GM12878 (cell line): ENCODE measurements at regions not wholly inside any gene's neighbourhood (a gene's known extent, or its start where the extent isn't known, plus 50 kb on each side); places are given as distances from the start of the nearest gene placed in this dataset.

Source experiments
- CHD2 ChIP-seq: IDR thresholded peaks from 2 replicates; pipeline ENCODE4 v1.6.1; 2011; ENCODE audit warnings: low read depth, low read length, improper control_type of control experiment, borderline replicate concordance
- CREB1 ChIP-seq: IDR thresholded peaks from 2 replicates; pipeline ENCODE4 v1.6.1; 2012; ENCODE audit warnings: low read depth, mild to moderate bottlenecking, inconsistent platforms
- CTCF ChIP-seq, 3 experiments: IDR thresholded peaks in 2 of 3; conservative IDR thresholded peaks in 1 of 3; 2 replicates each; pipeline ENCODE4 v1.5.1; 2011; ENCODE audit warnings: low read depth in 3 of 3, low read length in 3 of 3, mild to moderate bottlenecking in 3 of 3, control low read depth in 2 of 3, moderate library complexity in 2 of 3, inconsistent platforms in 1 of 3, mixed read lengths in 1 of 3; ENCODE audit not compliant: control insufficient read depth in 2 of 3, insufficient read depth in 1 of 3; ENCODE audit errors: extremely low read depth in 1 of 3
- EZH2 ChIP-seq: IDR thresholded peaks from 2 replicates; pipeline ENCODE4 v1.6.1; 2012; ENCODE audit warnings: low read depth, mild to moderate bottlenecking, control low read depth, inconsistent platforms, low read length, borderline replicate concordance; ENCODE audit not compliant: control insufficient read depth
- JUND ChIP-seq: IDR thresholded peaks from 2 replicates; pipeline ENCODE4 v1.6.1; 2012; ENCODE audit warnings: low read depth, mild to moderate bottlenecking, low read length, improper control_type of control experiment, moderate library complexity
- POLR2A ChIP-seq: IDR thresholded peaks from 2 replicates; pipeline ENCODE4 v1.6.1; 2011; ENCODE audit warnings: low read depth, mild to moderate bottlenecking, low read length
- POLR2AphosphoS5 ChIP-seq: IDR thresholded peaks from 2 replicates; pipeline ENCODE4 v1.6.1; 2011; ENCODE audit warnings: mild to moderate bottlenecking, low read length, inconsistent platforms
- RFX5 ChIP-seq: IDR thresholded peaks from 2 replicates; pipeline ENCODE4 v1.6.1; 2011; ENCODE audit warnings: low read depth, low read length, improper control_type of control experiment
- SREBF1 ChIP-seq: IDR thresholded peaks from 2 replicates; pipeline ENCODE4 v1.6.1; 2012; ENCODE audit warnings: mild to moderate bottlenecking, low read length
- ZBED1 ChIP-seq: IDR thresholded peaks from 2 replicates; pipeline ENCODE4 v1.6.1; 2016; ENCODE audit warnings: borderline replicate concordance
- TF ChIP-seq, protein P1 (sequence below): IDR thresholded peaks from 2 replicates; pipeline ENCODE4 v1.6.1; 2011; ENCODE audit warnings: low read depth, low read length, improper control_type of control experiment, borderline replicate concordance
- TF ChIP-seq, protein P2 (sequence below): fragments of 450-650 bp; IDR thresholded peaks from 2 replicates; pipeline ENCODE4 v1.6.1; 2017; ENCODE audit warnings: mild to moderate bottlenecking

GRCh38 chr11:121814962-121815361 is 301.1 kb downstream of the BLID start:
- TF ChIP-seq, protein P1, sequence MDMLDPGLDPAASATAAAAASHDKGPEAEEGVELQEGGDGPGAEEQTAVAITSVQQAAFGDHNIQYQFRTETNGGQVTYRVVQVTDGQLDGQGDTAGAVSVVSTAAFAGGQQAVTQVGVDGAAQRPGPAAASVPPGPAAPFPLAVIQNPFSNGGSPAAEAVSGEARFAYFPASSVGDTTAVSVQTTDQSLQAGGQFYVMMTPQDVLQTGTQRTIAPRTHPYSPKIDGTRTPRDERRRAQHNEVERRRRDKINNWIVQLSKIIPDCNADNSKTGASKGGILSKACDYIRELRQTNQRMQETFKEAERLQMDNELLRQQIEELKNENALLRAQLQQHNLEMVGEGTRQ: no peak
- TF ChIP-seq ZBED1 (no peak), CREB1 (no peak), CHD2 (no peak), POLR2A (no peak), SREBF1 (no peak), JUND (no peak), EZH2 (no peak), CTCF (IDR thresholded peaks at IDR 0.05 in 2 of 3, conservative IDR thresholded peaks at IDR 0.05 in 1 of 3; ENCODE audit: control insufficient read depth in 2 of 3, extremely low read depth in 1 of 3, insufficient read depth in 1 of 3, low read depth in 3 of 3, low read length in 3 of 3) (no peak), POLR2AphosphoS5 (no peak), RFX5 (no peak)
- TF ChIP-seq, protein P2, sequence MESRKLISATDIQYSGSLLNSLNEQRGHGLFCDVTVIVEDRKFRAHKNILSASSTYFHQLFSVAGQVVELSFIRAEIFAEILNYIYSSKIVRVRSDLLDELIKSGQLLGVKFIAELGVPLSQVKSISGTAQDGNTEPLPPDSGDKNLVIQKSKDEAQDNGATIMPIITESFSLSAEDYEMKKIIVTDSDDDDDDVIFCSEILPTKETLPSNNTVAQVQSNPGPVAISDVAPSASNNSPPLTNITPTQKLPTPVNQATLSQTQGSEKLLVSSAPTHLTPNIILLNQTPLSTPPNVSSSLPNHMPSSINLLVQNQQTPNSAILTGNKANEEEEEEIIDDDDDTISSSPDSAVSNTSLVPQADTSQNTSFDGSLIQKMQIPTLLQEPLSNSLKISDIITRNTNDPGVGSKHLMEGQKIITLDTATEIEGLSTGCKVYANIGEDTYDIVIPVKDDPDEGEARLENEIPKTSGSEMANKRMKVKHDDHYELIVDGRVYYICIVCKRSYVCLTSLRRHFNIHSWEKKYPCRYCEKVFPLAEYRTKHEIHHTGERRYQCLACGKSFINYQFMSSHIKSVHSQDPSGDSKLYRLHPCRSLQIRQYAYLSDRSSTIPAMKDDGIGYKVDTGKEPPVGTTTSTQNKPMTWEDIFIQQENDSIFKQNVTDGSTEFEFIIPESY: no peak
